ENCODE measurements at regions not wholly inside any gene's neighbourhood (a gene's known extent, or its start where the extent isn't known, plus 50 kb on each side); places are given as distances from the start of the nearest gene placed in this dataset.

DNA sequence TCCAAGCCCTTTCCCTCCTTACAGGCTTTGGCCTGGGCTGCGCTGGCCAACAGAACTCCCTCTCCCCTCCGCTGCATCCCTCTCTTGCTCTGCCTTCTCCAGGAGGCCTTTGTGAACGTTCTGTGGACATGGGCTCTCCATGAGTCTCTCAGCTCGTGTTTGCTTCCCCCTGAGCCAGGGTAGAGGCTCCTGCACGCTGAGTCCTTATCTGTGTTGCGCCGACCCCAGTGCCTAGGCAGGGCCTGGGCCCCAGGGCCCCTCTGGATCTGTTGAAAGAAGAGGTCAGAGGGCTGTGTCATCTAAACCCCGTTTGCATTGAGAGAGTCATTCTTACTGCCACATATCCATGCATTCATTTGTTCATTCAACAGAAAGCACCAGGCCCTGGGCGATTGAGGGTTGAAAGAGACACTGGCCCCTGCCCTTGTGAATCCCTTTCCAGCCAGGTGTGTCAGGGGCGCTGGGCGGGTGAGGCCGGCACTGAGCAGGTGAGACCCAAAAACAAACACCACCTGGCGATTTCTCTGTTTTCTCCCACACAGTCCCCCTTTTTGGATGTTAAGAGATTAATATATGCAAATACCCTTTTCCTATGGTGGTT lies 111.2 kb upstream of the IER5L start:
- TF ChIP-seq, protein P1, sequence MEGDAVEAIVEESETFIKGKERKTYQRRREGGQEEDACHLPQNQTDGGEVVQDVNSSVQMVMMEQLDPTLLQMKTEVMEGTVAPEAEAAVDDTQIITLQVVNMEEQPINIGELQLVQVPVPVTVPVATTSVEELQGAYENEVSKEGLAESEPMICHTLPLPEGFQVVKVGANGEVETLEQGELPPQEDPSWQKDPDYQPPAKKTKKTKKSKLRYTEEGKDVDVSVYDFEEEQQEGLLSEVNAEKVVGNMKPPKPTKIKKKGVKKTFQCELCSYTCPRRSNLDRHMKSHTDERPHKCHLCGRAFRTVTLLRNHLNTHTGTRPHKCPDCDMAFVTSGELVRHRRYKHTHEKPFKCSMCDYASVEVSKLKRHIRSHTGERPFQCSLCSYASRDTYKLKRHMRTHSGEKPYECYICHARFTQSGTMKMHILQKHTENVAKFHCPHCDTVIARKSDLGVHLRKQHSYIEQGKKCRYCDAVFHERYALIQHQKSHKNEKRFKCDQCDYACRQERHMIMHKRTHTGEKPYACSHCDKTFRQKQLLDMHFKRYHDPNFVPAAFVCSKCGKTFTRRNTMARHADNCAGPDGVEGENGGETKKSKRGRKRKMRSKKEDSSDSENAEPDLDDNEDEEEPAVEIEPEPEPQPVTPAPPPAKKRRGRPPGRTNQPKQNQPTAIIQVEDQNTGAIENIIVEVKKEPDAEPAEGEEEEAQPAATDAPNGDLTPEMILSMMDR (IDR thresholded peaks at IDR 0.05; ENCODE audit: low read depth, low read length, missing input control): no peak
- TF ChIP-seq, protein P2, sequence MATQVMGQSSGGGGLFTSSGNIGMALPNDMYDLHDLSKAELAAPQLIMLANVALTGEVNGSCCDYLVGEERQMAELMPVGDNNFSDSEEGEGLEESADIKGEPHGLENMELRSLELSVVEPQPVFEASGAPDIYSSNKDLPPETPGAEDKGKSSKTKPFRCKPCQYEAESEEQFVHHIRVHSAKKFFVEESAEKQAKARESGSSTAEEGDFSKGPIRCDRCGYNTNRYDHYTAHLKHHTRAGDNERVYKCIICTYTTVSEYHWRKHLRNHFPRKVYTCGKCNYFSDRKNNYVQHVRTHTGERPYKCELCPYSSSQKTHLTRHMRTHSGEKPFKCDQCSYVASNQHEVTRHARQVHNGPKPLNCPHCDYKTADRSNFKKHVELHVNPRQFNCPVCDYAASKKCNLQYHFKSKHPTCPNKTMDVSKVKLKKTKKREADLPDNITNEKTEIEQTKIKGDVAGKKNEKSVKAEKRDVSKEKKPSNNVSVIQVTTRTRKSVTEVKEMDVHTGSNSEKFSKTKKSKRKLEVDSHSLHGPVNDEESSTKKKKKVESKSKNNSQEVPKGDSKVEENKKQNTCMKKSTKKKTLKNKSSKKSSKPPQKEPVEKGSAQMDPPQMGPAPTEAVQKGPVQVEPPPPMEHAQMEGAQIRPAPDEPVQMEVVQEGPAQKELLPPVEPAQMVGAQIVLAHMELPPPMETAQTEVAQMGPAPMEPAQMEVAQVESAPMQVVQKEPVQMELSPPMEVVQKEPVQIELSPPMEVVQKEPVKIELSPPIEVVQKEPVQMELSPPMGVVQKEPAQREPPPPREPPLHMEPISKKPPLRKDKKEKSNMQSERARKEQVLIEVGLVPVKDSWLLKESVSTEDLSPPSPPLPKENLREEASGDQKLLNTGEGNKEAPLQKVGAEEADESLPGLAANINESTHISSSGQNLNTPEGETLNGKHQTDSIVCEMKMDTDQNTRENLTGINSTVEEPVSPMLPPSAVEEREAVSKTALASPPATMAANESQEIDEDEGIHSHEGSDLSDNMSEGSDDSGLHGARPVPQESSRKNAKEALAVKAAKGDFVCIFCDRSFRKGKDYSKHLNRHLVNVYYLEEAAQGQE (IDR thresholded peaks at IDR 0.05): no peak
- no peak for TF ChIP-seq RAD21 (IDR thresholded peaks at IDR 0.05)
- no peak for TF ChIP-seq YY1 (IDR thresholded peaks at IDR 0.05)
- TF ChIP-seq, protein P3, sequence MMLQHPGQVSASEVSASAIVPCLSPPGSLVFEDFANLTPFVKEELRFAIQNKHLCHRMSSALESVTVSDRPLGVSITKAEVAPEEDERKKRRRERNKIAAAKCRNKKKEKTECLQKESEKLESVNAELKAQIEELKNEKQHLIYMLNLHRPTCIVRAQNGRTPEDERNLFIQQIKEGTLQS (IDR thresholded peaks at IDR 0.05): no peak
- TF ChIP-seq GABPA (IDR thresholded peaks at IDR 0.05 in 1 of 2, conservative IDR thresholded peaks at IDR 0.05 in 1 of 2): no peak
- no peak for TF ChIP-seq EGR1 (IDR thresholded peaks at IDR 0.05; ENCODE audit: low read depth in 2 of 2)
- TF ChIP-seq, protein P4, sequence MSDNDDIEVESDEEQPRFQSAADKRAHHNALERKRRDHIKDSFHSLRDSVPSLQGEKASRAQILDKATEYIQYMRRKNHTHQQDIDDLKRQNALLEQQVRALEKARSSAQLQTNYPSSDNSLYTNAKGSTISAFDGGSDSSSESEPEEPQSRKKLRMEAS (IDR thresholded peaks at IDR 0.05): no peak
- no peak for TF ChIP-seq JUND (IDR thresholded peaks at IDR 0.05)
- no peak for TF ChIP-seq HNF4A (conservative IDR thresholded peaks at IDR 0.05)
